ENCODE measurements at regions not wholly inside any gene's neighbourhood (a gene's known extent, or its start where the extent isn't known, plus 50 kb on each side); places are given as distances from the start of the nearest gene placed in this dataset.
A peak's percentile ranks its signal among the peaks of the same experiment; 100 is the strongest.

DNA sequence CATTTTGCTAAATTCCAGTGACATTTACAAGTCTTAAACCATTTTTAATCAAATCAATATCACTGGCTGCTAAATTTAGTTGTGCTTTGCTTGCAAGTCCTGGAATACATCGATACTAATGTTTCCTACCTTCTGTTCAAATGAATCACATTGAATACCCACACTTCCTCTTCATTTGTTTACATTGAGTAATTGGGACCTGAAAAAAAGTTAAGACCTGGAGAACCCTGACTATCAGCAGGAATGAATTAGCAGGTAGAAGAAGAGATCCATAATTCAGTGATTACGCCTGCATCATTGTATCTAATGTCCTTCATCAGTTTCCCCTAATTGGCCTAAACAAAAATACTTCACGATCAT is 369.3 kb downstream of the ETNK1 start:
- peak; percentile 33 for DNase-seq

DNA sequence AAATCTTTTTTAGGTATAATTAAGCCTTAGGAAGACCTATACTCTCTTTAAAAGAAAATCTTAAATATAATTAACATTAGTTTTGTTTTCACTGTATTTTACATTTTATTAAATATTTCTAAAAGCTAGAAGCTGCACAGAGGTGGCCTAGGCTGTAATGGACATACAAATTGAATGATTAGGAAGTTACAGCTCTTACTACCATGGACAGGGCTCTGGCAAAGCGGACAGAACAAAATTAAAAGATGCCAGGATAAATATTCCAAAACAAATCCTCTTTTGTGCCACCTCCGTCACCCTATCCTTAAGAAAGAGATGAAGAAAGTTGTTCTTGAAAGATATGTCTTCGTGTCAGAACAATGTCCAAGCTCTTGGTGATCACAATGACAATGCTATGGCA is 376.5 kb downstream of the ETNK1 start:
- no peak for DNase-seq

DNA sequence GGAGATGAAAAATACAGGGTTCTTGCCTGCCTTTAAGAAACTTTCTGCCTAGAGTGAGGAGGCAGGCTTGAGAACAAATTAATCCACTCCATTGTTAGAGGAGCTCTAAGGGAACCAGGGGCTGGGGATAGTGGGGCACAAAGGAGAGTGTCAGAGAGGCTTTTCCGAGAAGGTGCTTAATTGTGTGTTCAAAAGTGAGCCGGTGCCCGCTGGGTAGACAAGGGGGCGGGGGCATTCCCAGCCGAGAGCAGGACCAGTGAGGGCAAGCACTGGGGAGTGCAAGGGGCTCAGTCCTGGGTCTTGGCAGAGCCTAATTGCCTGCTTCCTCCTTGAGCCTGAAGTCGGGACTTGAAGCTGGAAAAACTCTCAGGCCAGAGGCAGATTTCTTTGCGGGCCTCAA is 377.4 kb downstream of the ETNK1 start:
- no peak for DNase-seq

DNA sequence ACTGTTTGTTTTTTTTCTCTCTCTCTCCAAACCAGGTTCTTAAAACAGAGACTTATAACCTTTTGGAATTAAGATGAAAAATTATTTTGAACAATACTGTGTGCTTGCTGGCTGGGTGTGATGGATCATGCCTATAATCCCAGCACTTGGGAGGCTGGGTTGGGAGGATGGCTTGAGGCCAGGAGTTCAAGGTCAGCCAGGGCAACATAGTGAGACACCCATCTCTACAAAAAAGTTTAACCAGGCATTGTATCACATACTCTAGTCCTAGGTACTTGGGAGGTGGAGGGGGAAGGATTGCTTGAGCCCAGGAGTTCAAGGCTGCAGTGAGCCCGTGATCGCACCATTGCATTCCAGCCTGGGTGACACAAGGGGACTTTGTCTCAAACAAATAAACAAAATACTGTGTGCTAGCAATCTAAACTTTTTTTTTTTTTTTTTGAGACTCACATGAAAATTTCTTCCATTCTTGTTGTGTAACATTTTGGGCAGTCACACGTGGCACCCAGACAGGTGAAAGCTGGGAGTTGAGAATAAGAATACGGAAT is 379.6 kb downstream of the ETNK1 start:
- DNase-seq, result no peak

DNA sequence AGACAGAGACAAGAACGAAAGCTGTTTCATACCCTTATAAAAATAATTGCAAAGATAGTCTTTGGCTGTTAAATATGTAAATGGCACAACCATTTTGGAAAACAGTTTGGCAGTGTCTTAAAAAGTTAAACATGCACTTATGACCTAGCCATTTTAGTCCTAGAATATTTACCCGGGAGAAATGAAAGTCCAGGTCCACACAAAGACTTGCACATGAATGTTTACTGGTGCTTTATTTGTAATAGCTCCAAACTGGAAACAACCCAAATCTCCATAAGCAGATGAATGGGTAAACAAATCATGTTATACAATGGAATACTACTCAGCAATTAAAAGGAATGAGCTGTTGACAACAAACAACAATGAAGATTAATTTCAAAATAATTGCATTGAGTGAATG is 380.4 kb downstream of the ETNK1 start:
- no peak for DNase-seq

DNA sequence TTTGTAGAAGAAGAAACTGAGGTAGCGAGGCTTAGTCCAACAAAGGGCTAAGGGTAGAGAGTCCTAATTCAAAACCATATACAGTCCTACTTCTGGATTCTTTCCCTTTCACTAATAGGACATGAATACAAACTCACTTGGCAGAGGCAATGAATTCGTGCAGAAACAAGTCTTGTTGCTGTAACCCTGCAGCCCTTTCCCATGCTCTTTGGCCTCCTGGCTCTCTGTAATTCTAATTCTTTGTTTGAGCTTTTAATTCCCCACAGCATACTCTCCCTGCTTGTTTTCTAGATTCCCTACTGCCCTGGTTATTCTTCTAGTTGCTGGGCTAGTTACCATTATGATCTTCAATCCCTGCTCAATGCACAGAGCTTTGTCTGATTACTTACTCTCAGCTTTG is 381.4 kb downstream of the ETNK1 start:
- DNase-seq, result no peak

DNA sequence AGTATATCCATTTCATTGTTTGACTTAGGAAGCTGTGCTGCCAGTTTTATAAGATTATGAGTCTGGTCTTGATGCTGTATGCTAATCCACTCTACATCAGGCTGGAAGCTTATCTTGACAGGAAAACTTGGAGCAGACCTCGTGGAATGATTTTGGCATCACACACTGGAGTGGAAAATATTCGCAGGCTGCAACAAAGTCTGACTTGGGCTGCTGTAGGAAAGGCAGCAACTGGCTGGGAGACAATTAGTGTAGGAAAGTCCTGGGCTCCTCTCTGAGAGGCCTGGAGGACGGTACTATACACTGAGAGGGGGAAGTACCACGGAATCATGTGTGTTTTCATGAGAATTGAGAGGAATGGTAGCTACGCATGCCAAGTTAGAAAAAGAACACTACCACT is 383.7 kb downstream of the ETNK1 start:
- no peak for DNase-seq

DNA sequence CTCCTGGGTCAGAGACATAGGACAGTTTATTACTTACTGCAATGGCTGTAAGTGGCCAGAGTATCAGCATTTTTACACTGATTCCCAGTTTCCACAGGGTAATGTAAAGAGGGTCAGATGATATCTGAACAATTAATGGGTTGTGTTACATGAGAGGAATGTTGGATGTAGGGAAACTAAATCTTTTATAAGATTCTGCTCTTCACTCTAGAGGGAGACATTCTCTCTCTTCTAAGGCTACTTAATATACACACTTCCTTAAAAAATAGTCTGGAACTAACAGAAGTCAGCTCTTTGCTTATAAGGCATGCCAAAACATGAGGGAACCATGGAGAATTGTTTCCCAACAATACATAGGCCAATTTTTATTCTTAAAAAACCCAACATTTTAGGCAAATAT is 389.8 kb downstream of the ETNK1 start:
- no peak for DNase-seq

DNA sequence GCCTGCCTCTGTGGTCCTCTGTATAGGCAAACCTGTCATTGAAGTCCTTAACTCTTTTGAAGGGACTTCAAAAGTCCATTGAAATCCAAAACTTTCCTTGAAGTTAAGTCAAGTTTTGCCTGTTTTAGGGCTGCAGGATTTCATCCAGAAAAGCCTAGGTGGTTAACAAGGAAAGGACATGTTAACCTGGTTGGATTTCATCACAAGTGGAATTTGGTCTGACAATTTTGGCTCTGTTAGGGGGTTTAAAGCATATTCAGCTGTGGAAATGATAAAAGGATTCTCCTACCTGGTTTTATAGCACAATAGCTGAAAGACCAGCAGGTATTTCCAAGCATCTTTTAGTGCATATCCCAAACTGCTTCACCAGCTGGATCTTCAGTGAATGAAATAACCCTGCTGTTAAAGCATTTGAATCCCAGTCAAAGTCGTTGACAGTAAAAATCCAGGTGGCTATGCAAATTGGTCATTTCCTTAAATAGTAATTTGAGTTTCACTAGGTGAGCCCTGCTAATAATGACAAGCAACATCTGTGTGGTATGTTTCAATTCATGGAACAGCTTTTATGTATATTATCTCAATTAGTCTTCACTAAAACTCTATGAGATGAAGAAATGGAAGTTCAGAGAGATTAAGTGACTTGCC is 400.5 kb downstream of the ETNK1 start:
- no peak for DNase-seq

DNA sequence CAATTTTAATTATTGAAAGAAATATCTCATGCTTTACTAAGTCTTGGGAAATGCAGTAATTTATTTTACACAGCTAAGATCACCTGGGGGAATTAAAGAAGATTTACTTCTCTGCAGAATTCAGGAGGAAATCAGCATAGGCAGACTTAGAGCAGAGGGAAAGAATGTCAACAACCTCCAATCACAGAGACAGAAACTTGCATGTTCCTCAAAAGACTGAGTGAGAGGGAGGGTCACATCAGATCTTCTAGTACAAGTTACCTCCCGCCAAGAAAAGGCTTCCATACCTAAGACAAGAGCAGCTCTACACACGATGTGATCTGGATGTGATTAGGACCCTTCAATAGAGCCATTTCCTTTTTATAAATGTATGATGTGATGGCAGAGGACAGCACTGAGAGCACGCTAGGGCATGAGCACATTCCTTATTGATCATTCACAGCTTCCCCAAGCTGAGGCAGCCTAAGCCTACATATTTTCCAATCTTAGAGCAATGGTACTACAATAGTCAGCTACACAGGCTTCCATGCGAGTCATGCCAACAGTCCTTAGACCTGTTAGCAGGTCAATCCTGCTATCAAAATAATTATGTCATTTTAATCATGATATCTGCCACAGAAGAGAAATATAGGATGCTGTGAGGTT is 403.3 kb downstream of the ETNK1 start:
- DNase-seq, result no peak

DNA sequence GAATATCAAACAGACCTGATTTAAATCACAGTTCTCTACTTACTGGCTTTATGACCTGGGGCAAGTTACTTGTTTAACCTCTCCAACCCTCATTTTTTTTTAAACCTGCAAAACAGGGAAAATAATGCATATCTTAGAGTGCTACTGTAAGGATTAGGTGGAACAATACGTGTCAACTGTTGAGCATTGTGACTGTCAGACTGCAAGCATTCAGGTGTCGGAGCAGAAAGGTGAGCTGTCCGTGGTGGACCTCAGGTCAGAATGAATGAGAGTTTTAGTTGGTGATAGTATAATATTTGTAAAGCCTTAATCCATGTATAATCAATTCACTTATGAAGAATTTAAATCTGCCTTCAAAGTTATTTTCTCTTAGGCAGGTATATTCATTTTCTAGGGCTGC is 404.2 kb downstream of the ETNK1 start:
- no peak for DNase-seq

DNA sequence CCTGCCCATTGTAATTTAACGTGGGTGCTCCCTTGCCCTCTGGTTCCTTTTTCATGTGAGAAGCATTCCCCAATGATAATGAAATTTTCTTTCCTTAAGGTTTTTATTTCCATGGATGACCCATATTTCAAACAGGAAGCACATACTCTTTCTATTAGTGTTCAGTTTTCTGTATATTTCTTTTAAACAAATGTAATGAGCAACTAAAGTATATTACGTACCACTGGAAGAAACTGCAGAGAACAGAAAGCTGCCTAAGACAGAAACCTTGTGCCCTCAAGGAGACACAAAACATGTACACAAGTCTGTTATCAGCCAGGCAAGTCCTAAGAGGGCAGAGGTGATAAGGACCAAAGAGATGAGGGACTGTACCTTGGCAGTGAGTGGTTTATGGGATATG is 414.9 kb downstream of the ETNK1 start:
- no peak for DNase-seq

DNA sequence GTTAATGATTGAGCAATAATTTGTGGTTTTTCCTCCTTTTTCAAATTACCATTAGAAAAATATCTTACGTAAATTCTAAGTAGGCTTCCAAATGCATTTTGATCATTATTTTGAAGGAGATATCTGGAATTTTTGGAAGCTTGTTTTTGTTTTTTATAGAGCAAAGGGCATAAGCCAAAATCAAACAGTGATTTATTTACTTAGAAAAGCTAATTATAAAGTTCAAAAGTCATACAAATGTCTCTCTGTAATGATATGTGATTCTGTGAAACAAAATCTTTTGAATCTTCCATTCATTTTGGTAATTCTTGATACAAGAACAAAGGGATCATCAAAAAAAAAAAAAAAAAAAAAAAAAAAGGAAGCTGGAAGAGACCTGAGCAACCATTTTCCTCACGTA is 416.8 kb downstream of the ETNK1 start:
- DNase-seq, result no peak

DNA sequence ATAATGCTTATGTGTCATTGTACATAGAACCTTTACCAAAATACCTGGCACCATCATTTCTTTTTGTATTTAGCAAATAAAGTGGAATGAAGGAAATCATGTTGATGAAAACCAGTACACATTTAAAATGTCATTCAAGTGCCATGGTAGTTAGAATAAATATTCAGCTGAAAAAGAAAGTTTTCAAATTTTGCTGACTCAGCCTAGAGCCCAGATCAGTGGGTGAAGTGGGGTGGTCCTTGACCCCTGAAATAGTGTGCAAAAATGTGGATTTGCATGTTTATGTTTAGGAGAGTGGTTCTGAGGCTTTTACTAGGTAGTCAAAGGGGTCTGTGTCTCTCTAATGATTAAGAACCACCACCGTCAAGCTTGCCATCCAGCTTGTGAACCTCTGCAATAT is 418.7 kb downstream of the ETNK1 start:
- no peak for DNase-seq

DNA sequence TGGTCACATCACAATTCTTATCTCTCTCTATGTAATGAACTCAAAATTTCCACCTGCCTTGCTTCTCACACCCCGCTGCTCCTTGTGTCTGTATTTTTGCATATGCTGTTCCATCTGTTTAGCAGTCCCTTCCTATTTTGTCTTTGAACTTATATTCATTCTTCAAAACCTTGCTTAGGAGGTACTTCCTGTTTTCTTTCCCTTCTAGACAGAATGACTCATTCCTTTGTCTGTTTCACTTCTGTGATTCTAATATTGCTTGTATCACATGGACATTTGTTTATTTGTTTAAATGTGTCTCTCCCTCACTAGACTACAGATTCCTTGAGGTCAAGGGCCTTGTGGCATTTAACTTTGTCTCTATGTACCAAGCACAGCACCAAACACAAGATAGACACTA is 424.2 kb downstream of the ETNK1 start:
- DNase-seq, result peak; percentile 82

DNA sequence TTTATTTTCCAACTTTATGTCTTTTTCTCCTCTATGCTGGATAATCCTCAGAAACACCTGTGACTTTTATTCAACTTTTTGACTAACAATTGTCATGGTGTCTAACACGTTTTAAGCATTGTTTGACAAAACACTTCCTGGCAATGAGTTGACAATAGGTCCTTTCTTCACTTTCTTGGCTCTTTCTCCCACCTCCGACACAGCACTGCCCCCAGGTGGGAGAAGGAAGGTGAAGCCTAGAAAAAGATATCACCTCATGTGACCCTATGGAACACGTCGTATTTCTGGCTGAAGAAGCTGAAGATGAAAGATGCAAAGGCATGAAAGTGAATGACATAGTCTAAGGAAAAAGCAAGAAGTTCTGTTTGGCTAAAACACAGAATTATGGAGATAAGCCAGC is 430.0 kb downstream of the ETNK1 start:
- DNase-seq, result peak; percentile 57

DNA sequence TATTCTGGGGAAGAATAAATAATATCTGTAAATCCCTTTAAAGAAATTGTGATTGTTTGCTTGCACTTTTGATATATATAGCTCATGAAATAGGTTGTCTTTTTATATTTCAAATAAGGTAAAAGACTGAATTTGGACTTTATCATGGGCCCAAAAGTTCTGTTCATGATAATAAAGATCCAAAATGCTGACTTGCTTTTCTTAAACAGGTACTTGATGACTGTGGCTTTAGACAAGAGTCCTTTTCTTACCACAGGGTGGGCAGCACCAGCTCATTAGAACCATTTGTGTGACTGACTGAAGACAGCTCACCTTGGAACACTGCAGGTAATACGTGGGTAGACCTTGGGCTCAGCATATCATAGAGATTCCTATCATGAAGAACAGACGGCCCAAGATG is 432.6 kb downstream of the ETNK1 start:
- no peak for DNase-seq

DNA sequence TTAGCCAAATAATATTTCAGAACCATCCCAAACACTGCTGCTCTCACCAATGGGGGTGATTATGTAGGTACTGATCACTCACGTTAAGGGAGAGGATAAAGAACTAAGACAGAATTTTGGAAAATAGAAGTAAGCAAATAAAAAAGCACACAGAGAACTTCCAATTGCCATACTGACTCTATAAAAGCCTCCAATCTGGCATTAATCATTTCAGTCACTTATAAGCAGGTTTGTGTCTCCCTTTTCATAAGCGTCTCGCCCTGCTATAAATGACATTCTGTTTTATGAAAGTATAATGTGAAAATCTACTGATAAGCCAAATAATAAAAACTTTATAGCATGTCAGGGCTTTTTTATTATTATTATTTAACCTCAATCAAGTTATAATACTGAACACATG is 435.2 kb downstream of the ETNK1 start:
- no peak for DNase-seq

DNA sequence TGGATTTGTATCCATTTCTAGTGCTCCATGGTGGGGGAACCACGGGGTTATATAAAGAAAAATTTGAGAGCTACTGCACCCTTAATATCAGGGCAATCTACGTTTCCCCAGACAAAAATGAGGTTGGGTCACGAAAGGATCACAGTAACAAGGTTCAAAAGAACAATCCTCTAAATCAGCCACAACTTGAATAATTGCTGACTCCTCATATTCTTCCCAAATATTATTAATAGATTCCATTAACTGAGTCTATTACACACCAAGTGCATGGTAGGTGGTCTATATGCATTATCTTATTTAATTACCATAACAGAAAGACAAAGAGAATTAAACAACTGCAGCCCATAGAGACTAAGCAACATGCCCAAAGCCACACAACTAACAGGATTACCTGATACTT is 438.2 kb downstream of the ETNK1 start:
- DNase-seq, result no peak

DNA sequence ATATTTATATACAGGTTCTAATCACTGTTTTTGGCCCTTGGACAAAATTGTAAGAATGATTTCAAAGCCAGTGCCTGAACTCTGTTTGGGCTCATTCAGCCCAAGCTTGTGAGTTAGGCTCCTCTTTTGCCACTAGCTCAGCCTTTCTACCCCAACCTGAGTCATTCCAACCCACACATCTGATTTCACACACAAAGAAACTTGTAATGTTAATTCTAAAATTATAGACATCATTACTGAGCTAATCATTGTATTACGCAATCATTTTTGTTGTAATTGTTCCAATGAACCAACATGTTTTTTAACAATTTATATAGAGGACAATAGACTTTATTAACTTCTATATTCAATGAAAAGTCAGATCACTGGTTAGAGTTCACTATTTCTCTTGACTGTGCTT is 441.1 kb downstream of the ETNK1 start:
- no peak for DNase-seq

DNA sequence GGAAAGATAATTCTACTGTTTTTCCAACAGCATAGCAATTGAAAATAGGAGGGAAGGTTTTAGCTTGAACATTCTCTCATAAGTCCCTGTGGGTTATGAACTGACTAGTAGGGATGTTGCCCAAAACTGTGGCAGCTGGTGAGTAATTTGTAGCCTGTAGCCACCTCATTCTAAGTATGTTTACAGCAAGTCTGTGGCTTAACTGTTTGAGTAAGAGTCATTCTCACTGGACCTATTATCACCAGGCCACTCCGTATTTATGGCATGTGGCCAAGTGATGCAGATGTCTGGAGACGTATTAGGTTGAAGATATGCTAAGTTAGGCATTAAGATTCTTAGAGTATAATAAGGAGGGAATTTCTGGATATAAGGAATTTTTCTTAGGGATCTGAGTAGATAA is 458.3 kb downstream of the ETNK1 start:
- peak; percentile 34 for DNase-seq

DNA sequence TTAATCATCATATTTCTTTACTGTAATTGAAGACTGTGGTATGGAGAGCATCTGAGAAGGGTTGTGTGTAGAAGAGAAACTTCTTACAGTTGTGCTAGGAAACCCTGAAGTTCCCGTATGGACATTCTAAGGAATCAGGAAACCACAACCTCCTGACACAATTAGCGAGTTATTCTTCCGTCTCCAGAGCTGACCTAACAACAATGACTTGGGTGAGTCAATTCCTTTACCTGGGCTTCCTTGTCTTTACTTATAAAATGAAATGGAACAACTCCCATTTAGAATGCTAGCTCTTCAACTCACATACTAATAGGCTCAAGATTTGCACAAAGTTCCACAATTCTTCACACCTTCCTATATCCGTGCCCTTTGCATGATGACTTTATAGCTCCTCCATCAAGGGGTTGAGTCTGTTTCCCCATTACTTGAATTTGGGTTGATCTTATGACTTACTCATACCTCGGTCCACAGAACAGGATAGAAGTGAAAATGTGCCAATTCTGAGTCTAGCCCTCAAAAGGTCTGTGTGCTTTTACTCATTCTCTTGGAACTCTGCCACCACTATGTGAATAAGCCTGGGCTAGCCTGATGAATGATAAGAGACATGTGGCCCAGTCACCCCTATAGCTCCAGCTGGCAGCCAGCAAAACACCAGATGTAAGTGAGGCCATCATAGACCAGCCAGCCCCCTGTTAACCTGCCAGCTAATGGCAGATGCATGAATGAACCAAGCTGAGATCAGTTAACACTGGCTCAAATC is 459.4 kb downstream of the ETNK1 start:
- peak; percentile 94 for DNase-seq

DNA sequence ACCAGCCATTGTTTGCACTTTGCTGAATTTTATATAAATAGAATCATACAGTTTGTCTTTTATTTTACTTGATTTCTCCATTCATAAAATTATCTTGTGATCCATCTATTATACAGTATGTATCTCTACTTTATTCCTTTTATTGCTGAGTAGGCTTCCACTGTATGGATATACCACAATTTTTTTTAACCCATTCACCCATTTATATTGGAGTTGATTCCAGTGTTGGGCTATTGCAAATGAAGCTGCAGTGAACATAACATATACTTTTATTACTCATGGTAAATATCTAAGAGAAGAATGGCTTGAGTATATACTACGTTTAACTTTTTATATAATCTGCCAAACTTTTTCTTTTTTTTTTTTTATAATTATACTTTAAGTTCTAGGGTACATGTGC is 463.6 kb downstream of the ETNK1 start:
- no peak for DNase-seq

DNA sequence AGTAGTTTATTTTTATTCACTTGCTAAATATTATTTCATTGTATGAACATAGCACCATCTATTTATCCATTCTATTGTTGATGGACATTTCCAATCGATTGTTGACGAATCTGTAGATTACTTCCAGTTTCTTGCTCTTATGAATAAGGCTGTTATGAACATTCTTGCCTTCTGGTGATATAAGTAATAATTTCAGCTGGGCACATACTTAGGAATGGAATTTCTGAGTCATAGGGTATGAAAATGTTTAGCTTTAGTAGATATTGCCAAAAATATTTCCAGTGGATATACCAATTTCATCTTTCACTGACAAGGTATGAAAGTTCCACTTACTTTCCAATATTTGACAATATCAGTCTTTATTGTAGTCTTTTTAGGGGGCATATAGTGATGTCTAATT is 468.5 kb downstream of the ETNK1 start:
- DNase-seq, result no peak

All from DMS53 (cell line).